GM21723 (cell line): ENCODE measurements at regions not wholly inside any gene's neighbourhood (a gene's known extent, or its start where the extent isn't known, plus 50 kb on each side); places are given as distances from the start of the nearest gene placed in this dataset.

Source experiments
- ATAC-seq: cut with Tn5 transposase; IDR thresholded peaks from one replicate; pipeline ENCODE4 v1.9.1; 2021; ENCODE audit warnings: mild to moderate bottlenecking, moderate library complexity; ENCODE audit not compliant: unreplicated experiment

GRCh38 chr18:59760212-59760611 is 63.0 kb upstream of the CCBE1 start:
- no peak for ATAC-seq

- ATAC-seq: no peak
These were observed 61.6 kb upstream of the CCBE1 start for GRCh38 chr18:59758837-59759236.

- ATAC-seq: no peak
These were observed 60.9 kb upstream of the CCBE1 start for GRCh38 chr18:59758106-59758505.

- no peak for ATAC-seq
These were observed 55.4 kb upstream of the CCBE1 start for GRCh38 chr18:59752666-59753065.

GRCh38 chr18:59751186-59751585 is 54.0 kb upstream of the CCBE1 start:
- no peak for ATAC-seq

- no peak for ATAC-seq
These were observed 51.6 kb upstream of the CCBE1 start for GRCh38 chr18:59748628-59749360.
